ENCODE measurements at regions not wholly inside any gene's neighbourhood (a gene's known extent, or its start where the extent isn't known, plus 50 kb on each side); places are given as distances from the start of the nearest gene placed in this dataset.
"Not testable (repeated sequence)": the region's sequence is repeated elsewhere in the genome, so short reads cannot be mapped to it uniquely, and the experiment has no call there.

DNA sequence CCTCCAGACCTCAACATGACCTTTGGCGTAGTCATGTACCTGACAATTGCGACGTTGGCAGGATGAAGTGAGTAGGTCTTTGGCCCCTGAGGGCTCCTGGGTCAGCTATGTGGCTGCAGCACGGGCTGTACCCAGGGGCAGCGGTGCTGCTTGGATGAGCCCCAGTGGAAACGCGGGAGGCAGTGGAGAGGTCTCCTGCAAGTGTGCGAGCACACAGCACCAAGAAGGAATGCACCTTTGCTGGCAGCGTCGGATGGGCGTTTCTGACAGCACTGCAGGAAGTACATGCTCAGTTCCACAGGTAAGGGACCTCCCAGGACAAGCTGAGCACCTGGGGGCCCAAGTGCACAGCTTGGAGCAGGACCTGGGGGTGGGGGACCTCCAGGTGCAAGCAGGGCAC, 67.4 kb upstream of the UNC13C start:
- no peak for FAIRE-seq
- Histone ChIP-seq H3K4me1 (ENCODE audit: control insufficient read depth in 2 of 3, insufficient read depth in 2 of 3, low read depth in 1 of 3, low read length in 3 of 3) (peaks cover 0 to 9% (median 0%) of the 10 kb centered on the region in 3 donors), H3K36me3 (ENCODE audit: control insufficient read depth in 2 of 3, insufficient read depth in 3 of 3, low read length in 3 of 3) (no peaks in the 10 kb centered on the region), H3K27ac (ENCODE audit: low read depth in 2 of 2, low read length in 2 of 2) (peak overlapping the region; percentile 20 to 63), H3K4me3 (ENCODE audit: low read length in 3 of 3) (peak overlapping the region in 1 of 3 donors; percentile 13), H3K27me3 (ENCODE audit: control insufficient read depth, insufficient read depth, low read length) (no peaks in the 10 kb centered on the region), H3K9ac (ENCODE audit: low read length in 3 of 3) (no peak overlapping the region), H3K9me3 (ENCODE audit: control insufficient read depth in 2 of 3, insufficient read depth in 1 of 3, low read length in 3 of 3) (no peaks in the 10 kb centered on the region)
- peak in 4 of 5 donors; percentile 22 to 80 (median 36) for DNase-seq
- intact Hi-C loops (cut with DNase I), result no loop called here
- TF ChIP-seq, protein P1, sequence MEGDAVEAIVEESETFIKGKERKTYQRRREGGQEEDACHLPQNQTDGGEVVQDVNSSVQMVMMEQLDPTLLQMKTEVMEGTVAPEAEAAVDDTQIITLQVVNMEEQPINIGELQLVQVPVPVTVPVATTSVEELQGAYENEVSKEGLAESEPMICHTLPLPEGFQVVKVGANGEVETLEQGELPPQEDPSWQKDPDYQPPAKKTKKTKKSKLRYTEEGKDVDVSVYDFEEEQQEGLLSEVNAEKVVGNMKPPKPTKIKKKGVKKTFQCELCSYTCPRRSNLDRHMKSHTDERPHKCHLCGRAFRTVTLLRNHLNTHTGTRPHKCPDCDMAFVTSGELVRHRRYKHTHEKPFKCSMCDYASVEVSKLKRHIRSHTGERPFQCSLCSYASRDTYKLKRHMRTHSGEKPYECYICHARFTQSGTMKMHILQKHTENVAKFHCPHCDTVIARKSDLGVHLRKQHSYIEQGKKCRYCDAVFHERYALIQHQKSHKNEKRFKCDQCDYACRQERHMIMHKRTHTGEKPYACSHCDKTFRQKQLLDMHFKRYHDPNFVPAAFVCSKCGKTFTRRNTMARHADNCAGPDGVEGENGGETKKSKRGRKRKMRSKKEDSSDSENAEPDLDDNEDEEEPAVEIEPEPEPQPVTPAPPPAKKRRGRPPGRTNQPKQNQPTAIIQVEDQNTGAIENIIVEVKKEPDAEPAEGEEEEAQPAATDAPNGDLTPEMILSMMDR (IDR thresholded peaks at IDR 0.05; ENCODE audit: borderline replicate concordance, extremely low read depth, insufficient read depth), result no peak

DNA sequence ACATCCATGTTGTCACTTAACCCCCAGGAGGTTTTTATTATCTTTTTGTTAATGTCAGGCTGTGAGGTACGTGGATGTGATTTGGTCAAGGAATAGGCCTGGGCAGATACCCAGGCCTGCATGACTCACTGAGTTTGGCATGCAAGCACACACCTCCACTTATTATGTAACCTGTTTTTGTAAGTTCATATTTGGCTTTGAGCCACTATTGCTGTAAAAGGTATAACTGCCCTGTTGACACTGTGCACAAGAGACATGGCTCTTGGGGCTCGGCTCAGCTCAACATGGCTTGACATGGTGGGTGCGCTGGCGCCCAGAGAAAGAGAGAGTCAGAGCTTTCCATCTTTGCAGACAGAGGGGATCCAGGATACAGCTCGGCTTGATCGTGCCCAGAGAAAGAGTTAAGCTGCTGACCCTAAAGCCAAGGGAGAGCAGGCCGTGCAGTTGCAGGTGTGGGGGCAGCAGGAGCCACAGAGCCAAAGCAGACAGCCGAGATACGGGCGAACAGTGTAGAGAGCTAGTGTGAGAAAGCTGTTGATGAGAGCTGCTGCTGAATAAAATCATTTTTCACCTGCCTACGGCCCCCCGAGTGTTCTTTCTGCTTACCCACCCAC, 67.9 kb upstream of the UNC13C start:
- H3K4me1 ChIP-seq (ENCODE audit: control insufficient read depth in 2 of 3, insufficient read depth in 2 of 3, low read depth in 1 of 3, low read length in 3 of 3), result peaks cover 0 to 9% (median 0%) of the 10 kb centered on the region in 3 donors
- no peaks in the 10 kb centered on the region for H3K36me3 ChIP-seq (ENCODE audit: control insufficient read depth in 2 of 3, insufficient read depth in 3 of 3, low read length in 3 of 3)
- no peaks in the 10 kb centered on the region for H3K9me3 ChIP-seq (ENCODE audit: control insufficient read depth in 2 of 3, insufficient read depth in 1 of 3, low read length in 3 of 3)
- peak overlapping the region in 1 of 3 donors; percentile 13 for H3K4me3 ChIP-seq (ENCODE audit: low read length in 3 of 3)
- TF ChIP-seq, protein P1 (IDR thresholded peaks at IDR 0.05; ENCODE audit: borderline replicate concordance, extremely low read depth, insufficient read depth), result no peak
- DNase-seq (no peak), FAIRE-seq (no peak)
- intact Hi-C loops (cut with DNase I), result no loop called here
- no peaks in the 10 kb centered on the region for H3K27me3 ChIP-seq (ENCODE audit: control insufficient read depth, insufficient read depth, low read length)
- peak overlapping the region; percentile 20 to 63 for H3K27ac ChIP-seq (ENCODE audit: low read depth in 2 of 2, low read length in 2 of 2)
- no peak overlapping the region for H3K9ac ChIP-seq (ENCODE audit: low read length in 3 of 3)

DNA sequence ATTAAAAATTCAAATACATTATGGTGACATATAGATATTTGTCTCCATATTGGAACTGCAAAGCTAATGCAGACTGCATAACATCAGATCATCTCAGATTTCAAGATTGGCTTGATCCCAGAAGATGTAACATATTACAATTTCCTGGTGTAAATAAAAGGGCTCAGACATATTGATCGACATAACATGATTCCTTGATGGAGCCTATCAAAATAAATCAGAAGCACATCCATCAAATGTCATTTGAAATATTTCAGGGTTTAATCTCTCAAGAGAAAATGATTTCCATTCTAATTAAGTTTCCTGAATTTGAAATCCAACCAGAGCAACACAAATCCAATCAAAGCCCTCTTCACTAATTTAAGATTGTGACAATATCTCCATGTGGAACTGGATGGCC, 75.1 kb upstream of the UNC13C start:
- Histone ChIP-seq H3K4me3 (ENCODE audit: low read length in 3 of 3) (no peak overlapping the region), H3K9ac (ENCODE audit: low read length in 3 of 3) (no peak overlapping the region), H3K4me1 (ENCODE audit: control insufficient read depth in 2 of 3, insufficient read depth in 2 of 3, low read depth in 1 of 3, low read length in 3 of 3) (no peaks in the 10 kb centered on the region), H3K9me3 (ENCODE audit: control insufficient read depth in 2 of 3, insufficient read depth in 1 of 3, low read length in 3 of 3) (no peaks in the 10 kb centered on the region), H3K36me3 (ENCODE audit: control insufficient read depth in 2 of 3, insufficient read depth in 3 of 3, low read length in 3 of 3) (no peaks in the 10 kb centered on the region), H3K27me3 (ENCODE audit: control insufficient read depth, insufficient read depth, low read length) (no peaks in the 10 kb centered on the region), H3K27ac (ENCODE audit: low read depth in 2 of 2, low read length in 2 of 2) (no peak overlapping the region)
- no peak for FAIRE-seq
- TF ChIP-seq, protein P1 (IDR thresholded peaks at IDR 0.05; ENCODE audit: borderline replicate concordance, extremely low read depth, insufficient read depth), result no peak
- intact Hi-C loops (cut with DNase I), result no loop called here
- DNase-seq, result no peak

DNA sequence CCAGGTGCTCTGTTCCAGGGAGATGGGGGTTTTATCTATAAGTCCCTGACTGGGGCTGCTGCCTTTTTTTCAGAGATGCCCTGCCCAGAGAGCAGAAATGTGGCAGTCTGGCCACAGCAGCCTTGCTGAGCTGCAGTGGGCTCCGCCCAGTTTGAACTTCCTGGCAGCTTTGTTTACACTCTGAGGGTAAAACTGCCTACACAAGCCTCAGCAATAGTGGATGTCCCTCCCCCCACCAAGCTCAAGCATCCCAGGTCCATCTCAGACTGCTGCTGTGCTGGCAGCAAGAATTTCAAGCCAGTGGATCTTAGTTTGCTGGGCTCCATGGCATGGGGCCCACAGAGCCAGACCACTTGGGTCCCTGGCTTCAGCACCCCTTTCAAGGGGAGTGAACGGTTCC, 84.8 kb upstream of the UNC13C start:
- H3K4me3 ChIP-seq (ENCODE audit: low read length in 3 of 3); intact Hi-C loops (cut with DNase I); H3K9ac ChIP-seq (ENCODE audit: low read length in 3 of 3); H3K27ac ChIP-seq (ENCODE audit: low read depth in 2 of 2, low read length in 2 of 2); DNase-seq; FAIRE-seq; H3K27me3 ChIP-seq (ENCODE audit: control insufficient read depth, insufficient read depth, low read length); H3K36me3 ChIP-seq (ENCODE audit: control insufficient read depth in 2 of 3, insufficient read depth in 3 of 3, low read length in 3 of 3); H3K4me1 ChIP-seq (ENCODE audit: control insufficient read depth in 2 of 3, insufficient read depth in 2 of 3, low read depth in 1 of 3, low read length in 3 of 3); H3K9me3 ChIP-seq (ENCODE audit: control insufficient read depth in 2 of 3, insufficient read depth in 1 of 3, low read length in 3 of 3): not testable (repeated sequence)

DNA sequence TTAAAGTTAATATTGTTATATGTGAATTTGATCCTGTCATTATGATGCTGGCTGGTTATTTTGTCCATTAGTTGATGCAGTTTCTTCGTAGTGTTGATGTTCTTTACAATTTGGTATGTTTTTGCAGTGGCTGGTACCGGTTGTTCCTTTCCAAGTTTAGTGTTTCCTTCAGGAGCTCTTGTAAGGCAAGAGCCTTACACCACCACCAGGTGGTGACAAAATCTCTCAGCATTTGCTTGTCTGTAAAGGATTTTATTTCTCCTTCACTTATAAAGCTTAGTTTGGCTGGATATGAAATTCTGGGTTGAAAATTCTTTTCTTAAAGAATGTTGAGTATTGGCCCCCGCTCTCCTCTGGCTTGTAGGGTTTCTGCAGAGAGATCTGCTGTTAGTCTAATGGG, 86.4 kb upstream of the UNC13C start:
- H3K4me3 ChIP-seq (ENCODE audit: low read length in 3 of 3); H3K9me3 ChIP-seq (ENCODE audit: control insufficient read depth in 2 of 3, insufficient read depth in 1 of 3, low read length in 3 of 3); H3K27me3 ChIP-seq (ENCODE audit: control insufficient read depth, insufficient read depth, low read length); H3K4me1 ChIP-seq (ENCODE audit: control insufficient read depth in 2 of 3, insufficient read depth in 2 of 3, low read depth in 1 of 3, low read length in 3 of 3); intact Hi-C loops (cut with DNase I); H3K27ac ChIP-seq (ENCODE audit: low read depth in 2 of 2, low read length in 2 of 2); DNase-seq; H3K36me3 ChIP-seq (ENCODE audit: control insufficient read depth in 2 of 3, insufficient read depth in 3 of 3, low read length in 3 of 3); H3K9ac ChIP-seq (ENCODE audit: low read length in 3 of 3); FAIRE-seq: not testable (repeated sequence)
